Stimulated activated CD8-positive, alpha-beta memory T cell treated with anti-CD3 and anti-CD28 coated beads, Interleukin-7, amount 100 ng/mL, for 48 hours (primary cell): ENCODE measurements at regions not wholly inside any gene's neighbourhood (a gene's known extent, or its start where the extent isn't known, plus 50 kb on each side); places are given as distances from the start of the nearest gene placed in this dataset.

Experiments
- DNase-seq, 2 donors: peaks; one replicate each; pipeline ENCODE4 v3.0.0-alpha.2; 2020; ENCODE audit warnings: low read depth in 1 of 2; ENCODE audit errors: extremely low read depth in 1 of 2

DNA sequence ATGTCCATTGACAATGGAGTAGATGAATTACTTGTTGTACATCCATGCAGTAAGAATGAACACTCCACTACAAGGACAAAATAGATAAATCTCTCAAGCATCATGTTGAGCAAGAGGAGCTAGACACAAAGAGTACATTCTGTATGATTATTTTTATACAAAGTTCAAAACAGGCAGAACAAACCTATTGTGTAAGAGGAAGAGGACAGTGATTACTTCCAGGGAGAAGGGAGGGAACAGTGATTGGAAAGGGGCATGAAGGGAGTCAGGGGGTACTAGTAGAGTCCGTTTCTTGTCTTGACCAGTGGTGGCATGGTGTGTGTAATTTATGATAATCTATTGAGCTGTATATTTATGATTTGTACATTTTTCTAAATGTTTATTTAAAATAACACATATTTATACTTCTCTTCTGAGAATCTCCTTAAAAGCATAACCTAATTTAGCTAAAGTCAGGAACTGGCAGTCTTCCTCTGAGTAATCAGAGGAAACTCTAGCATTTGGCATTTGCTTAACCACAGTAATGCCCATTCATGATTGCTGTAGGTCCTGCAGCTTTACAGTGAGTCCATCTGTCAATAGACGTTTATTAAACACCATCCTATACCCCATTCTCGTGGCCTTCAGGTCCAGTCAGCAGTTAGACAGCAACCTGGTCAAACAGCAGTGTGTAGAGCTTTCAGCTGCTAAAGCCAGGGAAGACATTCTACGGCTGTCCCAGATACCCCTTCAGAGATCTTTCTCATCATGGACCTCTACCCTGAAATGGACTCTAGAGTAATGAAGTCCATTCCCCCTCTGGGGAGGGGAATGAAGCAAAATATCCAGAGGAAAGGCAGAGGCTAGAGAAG lies 114.1 kb upstream of the GALNT2 start:
- DNase-seq: no peak

DNA sequence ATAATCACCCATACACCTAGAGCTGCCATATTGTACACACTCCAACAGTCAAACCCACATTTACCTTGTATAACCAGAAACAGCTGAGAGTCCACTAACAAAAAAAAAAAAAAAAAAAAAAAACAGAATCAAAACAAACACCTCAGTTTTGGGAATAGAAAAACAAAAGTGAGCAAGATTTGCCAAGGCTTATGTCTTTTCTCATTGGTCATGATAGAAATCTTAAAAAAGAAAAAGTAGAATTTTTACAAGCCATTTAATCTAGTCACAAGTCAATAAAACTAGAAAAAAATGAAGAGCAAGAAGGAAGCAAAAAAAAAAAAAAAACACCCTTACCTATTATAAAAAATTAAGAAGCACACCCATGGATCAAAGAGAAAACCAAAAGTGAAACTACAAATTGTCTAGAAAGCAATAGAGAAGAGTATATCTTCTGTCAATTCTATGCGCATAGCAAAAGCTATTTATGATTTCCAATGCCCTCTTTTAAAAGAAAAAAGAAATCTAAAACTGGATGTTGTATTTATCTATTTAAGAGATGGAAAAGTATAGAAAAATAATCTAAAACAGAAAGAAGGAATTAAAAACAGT lies 113.2 kb upstream of the GALNT2 start:
- no peak for DNase-seq

DNA sequence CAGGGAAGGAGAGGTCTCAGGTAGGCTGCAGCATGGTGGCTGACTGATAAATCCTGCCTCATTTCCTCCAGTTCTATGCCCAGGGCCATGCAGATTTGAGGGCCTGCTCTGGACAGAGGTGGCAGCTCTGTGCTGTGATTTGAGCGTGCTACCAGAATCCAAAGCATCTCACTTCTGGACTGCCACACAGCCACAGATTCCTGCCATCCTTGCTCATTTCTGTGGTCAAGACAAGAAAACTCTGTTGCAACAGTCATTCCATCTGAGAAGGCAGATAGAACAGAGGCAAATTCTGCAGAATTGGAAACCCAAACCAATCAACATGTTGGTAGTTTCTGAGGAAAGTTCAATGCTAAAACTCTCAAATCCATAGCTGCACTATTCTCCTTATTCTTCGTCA lies 102.8 kb upstream of the GALNT2 start:
- DNase-seq: no peak

DNA sequence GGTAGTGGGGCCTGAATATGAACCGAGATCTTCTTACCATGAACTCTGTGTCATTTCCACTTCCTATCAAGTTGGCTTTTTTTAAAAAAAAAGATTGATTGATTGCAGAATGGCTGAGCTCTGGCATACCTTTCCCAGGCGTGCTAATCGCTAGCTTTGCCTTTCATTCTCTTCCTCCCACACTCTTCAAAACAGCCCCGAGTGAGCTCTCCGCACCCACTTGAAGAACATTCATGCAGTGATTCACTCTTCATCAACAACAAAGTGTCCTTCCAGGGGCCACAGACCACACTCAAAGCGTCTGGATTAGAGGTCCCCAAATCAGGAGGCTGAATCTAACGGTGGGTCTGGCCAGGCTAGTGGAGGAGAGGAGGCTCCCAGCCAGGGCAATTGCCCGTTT lies 96.3 kb upstream of the GALNT2 start:
- no peak for DNase-seq

DNA sequence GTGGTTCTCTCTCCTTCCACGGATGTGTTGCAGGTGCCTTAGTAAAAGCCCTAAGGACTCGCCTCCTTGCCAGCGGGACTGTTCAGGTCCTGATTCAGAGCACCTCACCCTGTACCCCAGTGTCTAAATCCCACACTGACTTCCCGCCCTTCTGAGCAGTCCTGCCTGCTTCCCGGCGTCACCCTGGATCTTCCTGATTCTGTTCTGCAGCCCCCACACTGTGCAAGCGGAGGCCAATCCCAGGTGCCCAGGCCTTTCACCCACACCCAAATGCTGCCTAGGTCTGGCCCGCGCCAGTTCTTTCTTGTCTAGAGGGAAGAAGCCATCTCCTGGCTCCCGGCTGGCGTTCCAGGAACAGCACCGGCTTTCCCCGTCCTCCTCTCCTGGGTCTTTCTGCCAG lies 95.9 kb upstream of the GALNT2 start:
- no peak for DNase-seq

DNA sequence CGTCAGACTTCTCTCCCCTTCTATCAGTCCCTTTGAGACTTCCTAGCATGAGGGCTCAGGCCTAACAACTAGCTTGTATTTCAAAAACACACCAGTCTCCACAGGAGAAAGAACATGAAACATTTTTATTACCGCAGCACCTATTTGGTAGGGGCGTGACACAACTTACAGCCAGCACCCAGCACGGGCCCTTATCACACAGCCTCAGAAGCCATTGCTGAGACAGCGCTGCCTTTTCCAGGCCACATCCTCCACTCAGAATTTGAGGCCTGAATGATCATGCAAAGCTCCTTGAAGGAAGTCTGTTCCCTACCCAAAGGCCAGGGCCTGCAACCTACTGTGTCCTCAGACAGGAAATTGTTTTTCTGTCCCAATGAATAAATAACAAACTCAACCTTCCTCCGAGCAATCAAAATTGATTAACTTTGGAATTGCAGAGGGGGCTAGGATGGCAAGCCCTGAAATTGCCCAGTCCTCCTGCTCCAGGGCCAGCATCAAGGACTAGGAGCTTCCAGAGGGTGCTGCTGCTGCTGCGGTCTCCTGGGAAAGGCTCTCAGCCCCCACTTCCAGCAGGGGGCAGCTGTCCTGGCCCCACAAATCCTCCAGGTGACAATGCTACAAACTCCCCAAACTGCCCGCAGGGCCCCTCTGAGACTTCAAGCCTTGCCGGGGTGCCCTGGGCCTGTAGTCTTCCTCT lies 94.3 kb upstream of the GALNT2 start:
- DNase-seq: no peak

DNA sequence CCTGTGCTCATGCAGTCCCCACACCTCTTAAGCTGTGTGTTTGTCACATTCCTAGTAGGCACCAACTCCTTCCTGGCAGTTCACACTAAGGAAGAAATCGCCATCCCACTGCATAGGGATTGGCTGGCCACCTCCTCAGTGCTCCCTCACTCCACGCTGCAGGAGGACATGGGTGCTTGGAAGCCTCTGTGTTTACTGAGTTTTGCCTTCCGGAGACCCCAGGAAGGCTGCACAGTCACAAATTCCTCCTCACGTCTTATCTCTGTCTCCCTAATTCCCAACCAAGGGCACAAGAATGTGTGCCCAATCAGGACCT lies 93.8 kb upstream of the GALNT2 start:
- no peak for DNase-seq

DNA sequence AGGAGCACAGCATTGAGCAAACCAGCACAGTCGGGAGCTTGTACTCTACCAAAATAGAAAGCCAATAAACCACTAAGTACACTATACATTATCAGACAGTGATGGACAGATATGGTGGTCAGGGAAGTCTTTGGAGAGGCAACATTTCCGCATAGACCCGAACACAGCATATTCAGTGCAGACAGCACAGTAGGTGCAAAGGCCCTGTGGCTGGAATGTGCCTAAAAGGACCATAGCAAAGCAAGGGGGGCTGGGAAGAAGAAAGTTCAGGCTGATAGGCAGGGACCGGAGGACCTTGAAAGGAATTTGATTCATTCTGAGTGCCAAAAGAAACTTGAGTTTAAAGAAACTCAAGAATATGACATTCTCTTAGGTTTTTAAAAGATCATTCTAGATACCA lies 92.0 kb upstream of the GALNT2 start:
- DNase-seq: no peak

DNA sequence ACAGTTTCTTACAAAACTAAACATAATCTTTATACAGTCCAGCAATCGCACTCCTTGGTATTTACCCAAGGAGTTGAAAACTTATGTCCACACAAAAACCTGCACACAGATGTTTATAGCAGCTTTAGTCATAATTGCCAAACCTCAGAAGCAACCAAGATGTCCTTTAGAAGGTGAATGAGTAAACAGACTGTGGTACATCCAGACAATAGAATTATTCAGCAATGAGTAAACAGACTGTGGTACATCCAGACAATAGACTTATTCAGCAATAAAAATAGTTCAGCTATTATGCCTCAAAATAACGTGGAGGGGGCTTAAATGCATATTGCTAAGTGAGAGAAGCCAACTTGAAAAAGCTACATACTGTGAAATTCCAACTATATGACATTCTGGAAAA lies 87.0 kb upstream of the GALNT2 start:
- DNase-seq: no peak

DNA sequence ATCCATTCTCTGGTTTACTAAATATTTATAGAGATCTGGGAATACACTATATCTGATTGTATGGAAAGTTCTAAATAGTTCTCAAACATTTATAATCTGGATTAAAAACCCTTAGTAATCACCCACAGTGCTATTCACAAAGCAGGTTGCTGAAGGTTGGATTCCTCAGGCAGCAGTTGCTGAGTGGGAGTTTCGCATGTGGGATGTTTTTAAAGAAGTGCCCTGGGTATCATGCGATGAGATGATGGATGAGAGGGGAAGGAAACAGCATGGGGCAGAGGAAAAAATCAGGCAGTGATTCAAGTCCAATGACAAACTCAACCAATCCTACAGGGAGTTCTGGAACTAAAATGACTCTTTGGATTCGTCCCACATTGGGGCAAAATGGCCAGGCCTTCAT lies 85.3 kb upstream of the GALNT2 start:
- no peak for DNase-seq

DNA sequence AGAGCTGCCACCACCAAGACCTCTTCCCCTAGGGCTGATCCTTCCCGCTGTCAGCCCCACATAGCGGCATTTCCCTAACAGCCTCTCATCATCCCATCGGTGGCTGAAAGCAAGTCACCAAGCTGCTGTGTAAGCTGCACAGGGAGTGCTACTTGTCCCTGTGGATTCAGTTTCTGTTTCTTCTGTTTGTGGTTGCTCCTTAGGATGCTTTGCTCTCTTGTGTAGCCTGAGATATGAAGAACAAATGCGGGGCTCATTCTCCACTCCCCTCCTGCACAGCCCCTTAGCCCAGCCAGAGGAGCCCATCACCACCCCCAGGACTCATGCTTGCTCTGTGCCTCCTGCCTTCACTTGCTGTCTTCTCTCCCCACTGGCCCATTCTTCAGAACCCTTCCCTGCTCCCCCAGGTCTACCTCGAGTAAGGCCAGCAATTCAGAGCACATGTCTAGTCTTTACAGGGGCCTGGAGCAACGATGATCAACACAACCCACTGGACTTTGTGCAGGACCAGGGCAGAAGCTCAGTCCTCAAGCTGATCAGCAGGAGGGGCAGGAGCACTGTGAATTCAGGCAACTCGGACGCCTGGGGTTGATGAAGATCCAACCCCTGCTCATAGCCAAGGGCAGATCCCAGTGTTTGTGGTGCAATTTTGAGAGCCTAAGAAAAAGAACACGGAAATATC lies 82.6 kb upstream of the GALNT2 start:
- DNase-seq: no peak

DNA sequence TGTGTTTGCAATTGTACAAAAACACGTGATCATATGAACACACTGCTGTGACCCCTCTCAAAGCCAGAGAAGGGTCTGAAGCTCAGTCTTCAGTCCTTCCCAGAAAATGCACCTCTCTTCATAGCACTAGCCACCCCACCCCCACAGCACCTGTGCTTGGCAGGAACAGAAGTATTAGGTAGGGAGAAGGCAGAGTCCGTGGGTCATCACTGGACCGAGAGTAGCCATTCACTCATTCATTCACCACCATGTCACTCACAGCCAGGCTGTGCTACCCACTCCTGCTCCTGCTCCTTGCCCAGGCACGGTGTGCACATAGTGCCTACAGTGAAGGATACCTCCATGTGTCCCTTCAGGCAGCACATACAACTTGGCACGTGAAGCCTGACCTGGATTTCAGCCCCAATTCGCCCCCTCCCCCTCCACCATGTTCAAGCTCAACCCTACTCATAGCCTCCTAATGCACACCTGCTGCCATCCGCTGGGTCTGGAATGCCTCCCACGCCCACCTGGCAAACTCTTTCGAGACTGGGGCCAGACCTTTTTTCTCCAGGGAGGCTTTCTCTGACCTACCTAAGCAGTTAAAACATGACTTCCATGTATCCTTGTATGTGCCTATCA lies 81.9 kb upstream of the GALNT2 start:
- DNase-seq: no peak

DNA sequence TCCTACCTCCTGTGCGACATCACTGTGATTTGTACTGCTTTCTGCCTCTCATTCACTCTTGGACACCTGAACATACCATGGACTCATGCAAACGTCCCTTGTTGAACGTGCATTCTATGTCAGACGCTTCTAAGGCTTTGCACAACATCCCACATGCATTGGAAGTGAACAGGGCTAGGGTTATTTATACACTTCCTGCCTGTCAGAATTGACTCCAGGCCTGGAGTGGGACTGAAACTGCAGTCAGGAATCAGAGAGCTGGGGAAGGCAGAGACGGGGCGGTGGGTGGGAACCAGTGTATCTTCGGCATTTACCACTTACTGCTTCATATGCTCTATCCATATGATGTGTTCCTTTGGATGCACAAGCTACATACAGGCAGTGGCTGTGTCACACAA lies 81.4 kb upstream of the GALNT2 start:
- no peak for DNase-seq

DNA sequence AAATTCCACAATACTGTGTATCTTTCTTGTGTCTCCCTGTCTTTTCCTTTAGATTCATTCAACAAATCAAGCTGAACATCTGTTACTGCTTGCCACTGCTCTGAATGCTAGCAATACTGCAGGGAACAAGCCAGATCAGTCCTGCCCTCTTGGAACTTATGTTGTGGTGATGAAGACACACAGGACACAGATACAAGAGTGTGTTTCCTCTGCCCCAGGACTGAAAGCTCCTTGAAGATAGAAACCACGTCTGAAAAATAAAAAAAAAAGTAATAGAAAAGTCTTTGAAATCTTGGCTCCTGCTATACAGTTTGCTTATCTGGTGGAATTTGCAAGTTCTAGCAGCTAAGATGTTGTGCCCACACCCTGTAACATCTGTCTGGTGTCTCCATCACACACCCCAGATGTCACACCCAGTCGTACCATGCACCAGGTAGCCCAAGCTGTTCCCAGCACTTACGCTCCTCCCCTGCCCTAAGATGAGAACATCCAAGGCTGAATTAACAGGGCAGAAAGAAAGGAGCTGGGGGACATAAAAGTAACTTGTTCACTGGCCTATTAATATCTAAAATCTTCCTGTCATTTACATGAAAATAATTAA lies 80.2 kb upstream of the GALNT2 start:
- no peak for DNase-seq

DNA sequence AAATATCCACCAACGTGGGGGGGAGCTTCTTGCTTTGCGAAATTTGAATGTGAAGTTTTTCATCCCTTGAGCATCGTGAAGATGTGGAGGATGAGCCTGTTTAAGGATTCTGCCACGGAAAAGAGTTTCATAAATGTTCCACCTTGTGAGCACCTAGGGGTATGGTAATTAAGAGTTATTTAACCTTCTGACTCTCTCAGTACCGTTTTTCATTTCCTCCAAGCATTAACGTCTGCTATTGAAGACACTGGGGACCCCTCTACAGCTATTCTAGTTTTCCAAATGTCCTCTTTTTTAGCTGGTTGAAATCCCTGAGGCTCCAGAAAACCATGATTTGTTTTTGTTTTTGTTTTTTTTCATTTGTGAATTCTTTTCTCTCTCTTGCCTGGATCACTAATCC lies 79.1 kb upstream of the GALNT2 start:
- no peak for DNase-seq

DNA sequence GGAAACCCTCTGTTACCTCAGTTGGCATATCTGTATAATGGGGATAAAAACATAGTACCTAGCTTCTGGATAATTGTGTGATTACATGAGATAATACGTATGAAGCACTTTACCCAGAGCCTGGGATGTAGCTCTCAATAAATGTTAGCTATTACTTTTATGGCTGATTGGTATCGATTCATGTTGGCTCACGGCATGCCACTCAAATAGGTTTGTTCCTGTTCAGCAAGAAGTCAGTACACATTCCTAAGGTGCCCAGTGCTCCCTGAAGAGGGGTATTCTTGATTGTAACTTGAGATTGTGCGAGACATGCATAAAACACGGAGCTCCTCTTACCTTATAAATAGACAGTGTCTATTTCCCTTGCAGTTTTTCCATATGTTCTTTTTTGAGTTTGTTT lies 78.5 kb upstream of the GALNT2 start:
- DNase-seq: no peak

DNA sequence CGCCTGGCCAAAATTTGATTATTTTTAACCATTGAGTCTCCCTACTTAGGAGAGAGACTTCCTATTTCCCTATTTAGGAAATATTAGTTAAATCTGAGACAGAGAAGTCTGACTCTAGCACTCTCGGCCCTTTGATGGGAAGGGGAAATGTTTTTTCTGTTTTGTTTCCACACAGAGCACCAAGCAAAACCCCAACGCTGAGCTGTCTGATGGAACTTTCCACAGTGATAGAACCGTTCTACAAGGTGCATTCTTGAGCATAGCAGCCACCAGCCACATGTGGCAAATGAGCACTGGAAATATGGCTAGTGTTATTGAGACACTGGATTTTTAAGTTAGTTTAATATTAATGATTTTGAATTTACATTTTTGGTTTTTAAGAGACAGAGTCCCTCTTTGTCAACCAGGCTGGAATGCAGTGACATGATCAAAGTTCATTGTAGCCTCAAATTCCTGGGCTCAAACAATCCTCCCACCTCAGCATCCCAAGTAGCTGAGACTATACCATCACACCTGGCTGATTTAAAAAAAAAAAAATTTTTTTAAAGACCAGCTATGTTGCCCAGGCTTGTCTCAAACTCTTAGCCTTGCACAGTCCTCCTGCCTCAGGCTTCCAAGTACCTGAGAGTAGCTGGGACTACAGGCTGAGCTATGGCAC lies 77.3 kb upstream of the GALNT2 start:
- no peak for DNase-seq

DNA sequence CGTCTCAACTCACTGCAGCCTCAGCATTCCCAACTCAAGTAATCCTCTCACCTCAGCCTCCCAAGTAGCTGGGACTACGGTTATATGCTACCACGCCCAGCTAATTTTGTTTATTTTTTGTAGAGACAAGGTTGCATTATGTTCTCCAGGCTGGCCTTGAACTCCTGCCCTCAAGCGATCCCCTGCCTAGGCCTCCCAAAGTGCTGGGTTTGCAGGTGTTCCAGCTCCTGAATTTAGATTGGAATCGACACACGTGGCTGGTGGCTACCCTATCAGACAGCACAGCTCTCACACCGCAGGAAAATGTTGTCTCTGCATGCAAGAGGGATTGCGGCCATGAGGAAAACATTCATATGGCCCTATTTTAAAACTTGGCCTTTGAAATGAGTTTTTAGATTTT lies 76.7 kb upstream of the GALNT2 start:
- no peak for DNase-seq

DNA sequence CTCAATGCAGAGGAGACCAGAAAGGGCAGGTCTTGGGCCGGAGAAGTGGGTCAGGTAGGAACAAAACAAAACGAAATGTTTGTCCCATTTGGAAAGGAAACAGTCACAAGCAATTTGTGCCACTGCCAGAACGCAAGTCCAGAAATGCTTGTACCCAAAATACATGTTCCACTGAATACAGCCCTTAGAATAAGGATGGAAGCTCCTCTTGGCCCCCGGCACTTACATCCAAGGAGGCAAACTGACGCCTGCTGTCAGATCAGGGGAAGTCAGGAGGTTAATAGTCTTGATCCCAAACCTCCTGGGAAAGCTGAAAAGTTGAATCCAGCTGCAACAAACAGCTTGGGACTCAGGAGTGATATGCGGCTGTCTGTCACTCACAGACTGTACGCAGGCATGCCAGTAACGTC lies 75.9 kb upstream of the GALNT2 start:
- DNase-seq: no peak

DNA sequence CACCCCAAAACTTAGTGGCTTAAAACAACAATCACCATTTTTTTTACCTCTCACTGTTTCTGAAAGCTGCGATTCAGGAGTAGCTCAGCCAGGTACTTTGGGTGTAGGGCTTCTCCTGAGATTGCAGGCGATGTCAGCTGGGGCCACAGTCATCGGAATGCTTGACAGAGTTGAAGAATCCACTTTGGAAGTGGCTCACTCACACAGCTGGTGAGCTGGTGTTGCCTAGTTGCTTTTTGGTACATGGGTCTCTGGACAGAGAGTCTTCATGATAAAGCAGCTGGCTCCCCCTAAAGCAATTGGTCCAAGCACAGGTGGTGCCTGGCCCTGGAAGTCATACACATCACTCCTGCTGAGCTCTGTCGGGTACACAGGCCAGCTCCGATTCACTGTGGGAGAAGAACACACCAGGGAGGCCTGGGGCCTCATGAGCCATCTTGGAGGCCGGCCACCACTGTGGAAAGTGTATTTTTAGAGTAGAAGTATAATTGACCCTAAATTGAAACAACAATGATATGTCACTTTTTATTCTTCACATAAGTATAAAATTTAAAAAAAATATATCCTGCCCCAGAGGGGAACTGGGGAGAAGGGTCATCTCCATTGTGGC lies 75.2 kb upstream of the GALNT2 start:
- DNase-seq: no peak
